Activated CD8-positive, alpha-beta memory T cell treated with anti-CD3 and anti-CD28 coated beads for 24 hours (primary cell): ENCODE measurements at regions not wholly inside any gene's neighbourhood (a gene's known extent, or its start where the extent isn't known, plus 50 kb on each side); places are given as distances from the start of the nearest gene placed in this dataset.
"Not testable (repeated sequence)": the region's sequence is repeated elsewhere in the genome, so short reads cannot be mapped to it uniquely, and the experiment has no call there.

Experiments
- DNase-seq: peaks from one replicate; pipeline ENCODE4 v3.0.0-alpha.2; 2020

DNA sequence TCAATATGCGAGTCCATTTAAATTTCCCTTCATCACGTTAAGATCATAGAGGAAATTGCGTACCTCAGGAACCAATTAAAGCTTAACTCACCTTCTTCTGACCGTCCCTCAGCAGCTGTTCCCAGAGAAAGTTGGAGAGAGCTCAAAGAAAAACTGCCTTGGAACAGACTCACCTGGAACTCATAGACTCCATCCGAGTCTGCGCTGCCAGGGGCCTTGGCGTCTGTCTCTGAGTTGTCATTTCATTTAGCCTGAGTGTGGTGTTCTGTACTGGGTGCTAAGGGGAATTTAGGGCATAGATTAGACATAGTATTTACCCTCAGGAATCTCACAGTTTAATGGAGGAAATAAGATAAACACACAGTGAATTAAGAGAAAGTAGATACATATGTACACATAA, 892.7 kb downstream of the TLE1 start:
- DNase-seq = no peak

DNA sequence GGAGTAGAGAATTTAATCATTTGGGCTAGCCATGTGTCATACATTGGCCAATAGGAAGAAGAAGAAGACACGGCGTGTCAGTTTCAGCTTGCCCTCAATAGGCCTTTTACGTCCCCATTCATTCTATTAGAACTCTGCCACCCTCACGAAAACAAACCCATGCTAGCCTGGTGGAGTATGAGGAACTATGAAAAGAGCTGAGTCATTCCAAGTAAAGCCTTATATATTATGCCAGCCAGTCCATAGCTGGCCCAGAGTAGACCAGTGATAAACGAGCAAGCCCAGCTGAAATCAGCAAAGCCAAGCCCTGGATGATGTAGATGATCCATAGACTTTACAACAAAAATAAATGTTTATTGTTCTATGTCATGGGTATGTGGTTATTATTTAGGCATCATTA, 895.1 kb downstream of the TLE1 start:
- DNase-seq = no peak

DNA sequence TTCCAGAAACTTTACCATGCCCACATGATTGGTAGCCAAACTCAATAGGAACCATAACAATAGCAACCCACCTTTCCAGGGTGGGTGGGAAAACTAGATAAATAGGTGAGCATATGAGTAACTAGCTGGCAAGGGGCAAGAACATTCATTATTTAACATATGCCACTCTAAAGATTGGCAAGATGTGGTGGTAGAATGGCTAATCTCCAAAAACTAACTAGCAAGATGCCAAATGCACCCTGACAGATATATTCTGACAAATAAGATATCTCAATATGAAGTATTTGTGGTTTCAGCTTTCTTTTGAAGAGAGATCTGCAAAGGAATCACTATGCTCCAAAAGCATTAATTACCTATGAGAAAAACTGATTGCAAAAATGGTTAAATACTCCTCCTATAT, 895.6 kb downstream of the TLE1 start:
- no peak for DNase-seq

DNA sequence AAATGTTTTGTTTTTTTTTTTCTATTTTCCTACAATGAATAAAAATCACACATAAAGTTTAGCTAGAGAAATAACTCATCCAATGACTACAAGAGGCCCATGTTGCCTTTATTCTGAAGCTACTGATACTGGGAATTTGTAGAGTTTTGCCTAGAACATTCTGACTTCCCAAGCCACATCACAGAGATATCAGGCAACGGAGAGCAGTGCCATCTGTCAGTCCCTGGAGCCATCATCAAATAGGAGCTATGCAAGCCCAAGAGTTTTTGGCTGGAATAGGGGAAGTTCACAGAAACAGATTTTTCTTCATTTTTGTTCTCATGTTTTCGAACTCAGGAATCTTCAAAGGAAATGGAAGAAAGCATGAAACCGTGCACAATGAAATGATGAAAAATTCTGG, 896.6 kb downstream of the TLE1 start:
- no peak for DNase-seq

DNA sequence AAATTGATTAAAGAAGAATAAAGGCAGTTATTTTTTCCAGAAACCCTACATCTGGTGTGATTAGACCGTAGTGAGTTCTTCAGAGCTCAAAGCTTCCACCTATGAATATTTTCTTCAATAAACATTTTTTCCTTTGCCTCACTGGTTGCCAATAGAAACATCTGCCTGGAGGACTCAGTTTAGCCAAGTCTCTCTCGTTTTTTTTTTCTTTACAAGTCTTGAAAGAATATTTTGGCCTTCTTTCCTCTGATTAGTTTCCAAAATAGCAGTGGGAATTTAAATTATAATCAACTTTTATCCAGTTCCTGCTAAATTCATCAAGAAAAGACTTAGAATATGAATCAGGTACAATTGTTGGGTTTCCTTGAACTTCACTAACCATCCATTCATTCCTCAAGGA, 897.5 kb downstream of the TLE1 start:
- DNase-seq = no peak

DNA sequence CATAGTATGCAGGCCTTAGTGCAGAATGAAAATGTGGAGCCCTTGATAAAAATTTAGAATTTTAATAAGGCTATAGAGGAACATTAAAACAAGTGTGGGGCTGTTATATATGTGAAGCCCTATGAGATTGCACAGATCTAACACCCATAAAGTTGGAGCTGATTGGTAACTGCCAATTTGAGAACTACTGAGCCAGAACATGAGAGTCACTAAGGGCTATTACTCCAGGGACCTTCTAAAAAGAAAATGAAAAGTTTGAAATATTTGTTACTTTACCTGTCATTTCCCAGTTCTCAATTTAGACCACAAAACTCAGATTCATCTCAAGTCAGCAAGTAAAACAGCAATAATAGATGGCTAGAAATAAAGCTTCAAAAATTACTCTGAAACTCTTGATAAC, 898.6 kb downstream of the TLE1 start:
- DNase-seq = no peak

DNA sequence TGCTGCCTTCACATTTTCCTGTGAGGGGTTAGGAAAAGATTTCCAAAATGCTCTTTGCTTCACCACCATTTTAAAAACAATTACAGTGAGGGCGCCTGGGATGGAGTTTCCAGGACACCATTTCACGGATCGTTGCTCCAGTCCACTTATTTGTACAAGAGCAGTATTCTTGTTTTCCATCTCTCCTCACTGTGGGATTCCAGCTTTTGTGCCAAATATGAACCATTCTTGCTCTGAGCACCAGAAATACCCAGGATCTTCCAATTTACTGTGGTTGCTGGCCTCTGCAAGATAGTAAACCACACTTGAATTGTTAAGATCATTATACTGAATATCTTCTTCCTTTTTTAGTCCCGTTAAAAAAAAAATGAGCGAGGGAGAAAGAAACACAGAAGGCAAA, 899.5 kb downstream of the TLE1 start:
- no peak for DNase-seq

DNA sequence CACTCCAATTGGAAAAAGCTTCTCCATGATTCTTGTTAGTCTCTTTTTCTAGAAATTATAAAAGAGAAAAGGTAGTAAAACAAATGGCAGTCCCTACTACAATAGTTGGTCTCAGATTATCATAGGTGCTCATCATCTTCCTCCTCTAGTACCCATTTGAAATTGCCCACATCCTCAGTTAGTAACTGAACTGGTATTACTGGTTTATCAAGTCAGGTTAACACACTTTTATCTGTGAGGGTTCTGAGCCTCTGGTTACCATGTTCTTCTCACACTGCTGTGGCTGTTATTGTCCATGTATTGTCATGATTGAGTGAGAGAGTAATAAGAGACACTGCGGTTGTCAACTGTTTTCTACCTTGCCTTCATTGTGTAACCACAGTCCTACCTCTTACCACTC, 901.7 kb downstream of the TLE1 start:
- no peak for DNase-seq

DNA sequence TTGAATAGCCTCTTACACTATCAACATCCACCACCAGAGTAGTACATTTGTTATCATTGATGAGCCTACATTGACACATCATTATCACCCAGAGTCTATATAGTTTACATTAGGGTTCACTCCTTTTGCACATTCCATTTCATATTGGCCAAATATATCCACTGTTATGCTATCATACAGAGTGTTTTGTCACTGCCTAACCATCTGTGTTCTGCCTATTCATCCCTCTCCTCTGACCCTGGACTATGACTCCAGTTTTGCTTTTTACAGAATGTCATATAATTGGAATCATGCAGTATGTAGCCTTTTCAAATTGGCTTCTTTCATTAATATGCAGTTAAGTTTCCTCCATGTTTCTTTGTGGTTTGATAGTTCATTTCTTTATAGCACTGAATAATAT, 904.7 kb downstream of the TLE1 start:
- no peak for DNase-seq

DNA sequence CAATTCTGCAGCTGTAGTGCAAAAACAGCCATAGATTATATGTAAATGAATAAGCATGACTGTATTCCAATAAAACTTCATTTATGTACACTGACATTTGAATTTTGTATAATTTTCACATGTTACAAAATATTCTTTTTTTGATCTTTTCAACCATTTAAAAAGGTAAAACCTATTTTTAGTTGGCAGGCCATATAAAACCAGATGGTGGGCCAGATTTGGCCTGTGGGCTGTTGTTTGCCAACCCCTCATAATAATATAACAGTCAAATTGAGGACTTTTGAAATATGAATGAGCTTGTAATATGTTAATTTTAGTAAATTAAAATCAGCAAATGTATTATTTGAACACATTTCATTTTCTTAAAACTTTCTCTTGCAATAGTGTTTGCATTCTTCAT, 913.4 kb downstream of the TLE1 start:
- no peak for DNase-seq

DNA sequence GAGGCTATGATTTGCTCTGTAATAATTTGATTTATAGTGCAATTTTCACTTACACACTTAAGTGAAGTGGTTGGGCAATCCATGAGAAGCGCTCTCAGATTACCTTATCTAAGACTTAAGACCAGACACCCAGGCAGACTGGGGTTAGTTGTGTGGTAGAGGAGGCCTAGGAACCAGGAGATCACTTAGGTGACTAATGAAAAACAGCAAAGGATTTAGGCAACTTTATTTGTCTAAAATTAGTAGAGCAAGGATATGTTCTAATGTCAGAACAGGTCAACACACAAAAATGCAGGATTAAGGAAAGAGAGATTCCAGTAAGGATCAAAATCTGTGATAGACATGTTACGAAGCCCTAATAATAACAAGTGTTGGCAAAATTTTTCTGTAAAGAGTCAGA, 913.8 kb downstream of the TLE1 start:
- DNase-seq = no peak

DNA sequence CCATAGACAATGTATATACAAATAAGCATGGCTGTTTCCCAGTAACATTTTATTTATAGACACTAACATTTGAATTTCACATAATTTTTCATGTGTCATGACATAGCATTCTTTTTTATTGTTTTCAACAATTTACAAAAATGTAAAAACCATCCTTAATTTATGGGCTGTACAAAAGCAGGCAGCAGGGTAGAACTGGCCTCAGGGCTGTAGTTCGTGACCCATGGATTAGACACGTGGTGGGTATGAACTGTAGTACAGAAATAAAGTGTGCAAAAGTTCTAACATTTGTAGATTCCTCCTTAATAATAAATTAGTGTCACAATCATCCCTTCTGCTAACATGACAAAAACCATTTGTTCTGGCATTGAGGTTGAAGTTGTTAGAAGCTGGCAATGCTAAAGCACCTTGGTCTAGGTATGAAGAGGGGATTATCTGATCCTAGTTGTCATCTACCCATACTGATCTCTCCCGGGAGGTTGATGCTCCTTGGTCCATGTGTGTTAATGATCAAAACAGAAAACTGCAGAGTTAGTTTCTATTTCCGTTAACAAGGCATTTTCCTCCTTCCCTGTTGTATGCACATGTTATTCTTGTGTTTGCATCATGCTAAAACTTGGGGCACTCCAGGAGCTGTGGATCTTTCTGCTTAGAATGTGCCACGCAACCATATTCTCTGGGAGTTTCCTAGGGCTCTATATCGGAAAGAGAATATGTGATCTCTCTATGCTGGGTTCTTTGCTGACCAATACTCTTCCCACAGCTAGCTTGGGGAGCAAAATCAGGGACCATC, 917.6 kb downstream of the TLE1 start:
- DNase-seq = no peak

DNA sequence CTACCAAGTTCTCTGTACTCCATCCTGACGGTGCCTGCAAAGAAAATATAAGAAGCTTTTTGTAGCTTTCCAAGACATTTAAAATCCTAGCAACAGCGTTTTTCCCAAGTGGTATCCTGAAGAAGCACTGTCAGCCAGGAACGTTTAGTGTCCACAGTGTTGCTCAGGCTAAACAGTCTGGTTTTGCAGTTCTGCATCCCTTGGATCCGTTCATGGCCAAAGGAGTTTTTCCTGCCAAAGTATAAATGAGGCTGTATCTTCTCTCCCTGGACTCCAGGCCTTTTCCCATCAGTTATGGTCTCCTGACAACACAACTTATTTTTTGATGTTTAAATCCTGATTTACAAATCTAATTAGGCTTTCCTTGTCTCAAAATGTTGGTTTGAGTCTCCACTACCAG, 925.8 kb downstream of the TLE1 start:
- no peak for DNase-seq

DNA sequence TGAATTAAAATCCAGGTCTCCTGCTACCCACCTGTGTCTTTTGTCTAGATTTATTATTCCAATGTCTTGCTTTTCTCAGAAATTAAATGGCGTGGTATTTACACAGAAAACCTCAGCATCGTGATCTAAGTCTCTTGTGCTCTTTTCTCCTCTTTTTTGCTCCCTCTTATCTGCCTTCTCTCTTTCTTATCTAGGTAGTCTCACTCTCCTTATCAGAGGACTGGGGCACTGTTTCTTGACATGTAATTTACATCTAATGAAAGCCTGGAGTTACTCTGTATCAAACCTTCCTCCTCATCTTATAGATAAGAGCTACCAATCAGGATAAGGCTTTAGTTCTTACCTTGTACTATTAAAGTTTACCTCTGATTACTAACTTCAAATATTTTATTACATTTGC, 933.8 kb downstream of the TLE1 start:
- DNase-seq = no peak

DNA sequence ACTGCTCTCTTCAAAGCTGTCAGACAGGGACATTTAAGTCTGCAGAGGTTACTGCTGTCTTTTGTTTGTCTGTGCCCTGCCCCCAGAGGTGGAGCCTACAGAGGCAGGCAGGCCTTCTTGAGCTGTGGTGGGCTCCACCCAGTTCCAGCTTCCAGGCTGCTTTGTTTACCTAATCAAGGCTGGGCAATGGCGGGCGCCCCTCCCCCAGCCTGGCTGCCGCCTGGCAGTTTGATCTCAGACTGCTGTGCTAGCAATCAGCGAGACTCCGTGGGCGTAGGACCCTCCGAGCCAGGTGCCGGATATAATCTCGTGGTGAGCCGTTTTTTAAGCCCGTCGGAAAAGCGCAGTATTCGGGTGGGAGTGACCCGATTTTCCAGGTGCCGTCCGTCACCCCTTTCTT, 942.3 kb downstream of the TLE1 start:
- DNase-seq = not testable (repeated sequence)

DNA sequence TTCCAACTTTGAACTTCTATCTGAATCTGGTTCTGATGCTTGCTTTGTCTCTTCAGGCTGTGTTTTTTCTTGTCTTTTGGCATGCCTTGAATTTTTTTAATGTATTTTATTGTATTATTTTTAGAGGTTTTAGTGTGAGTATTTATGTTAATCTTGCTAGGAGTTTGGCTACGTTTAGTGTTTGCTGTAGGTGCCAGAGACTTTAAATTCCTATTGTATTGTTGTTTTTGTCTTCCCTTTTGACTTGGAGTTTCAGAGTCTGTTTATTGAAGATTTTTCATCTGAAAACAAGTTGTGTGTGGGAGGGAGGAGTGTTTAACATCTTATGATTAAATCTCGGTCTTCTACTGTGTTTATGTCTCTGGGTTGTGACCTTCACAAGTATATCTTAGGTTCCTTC, 956.8 kb downstream of the TLE1 start:
- DNase-seq = no peak

DNA sequence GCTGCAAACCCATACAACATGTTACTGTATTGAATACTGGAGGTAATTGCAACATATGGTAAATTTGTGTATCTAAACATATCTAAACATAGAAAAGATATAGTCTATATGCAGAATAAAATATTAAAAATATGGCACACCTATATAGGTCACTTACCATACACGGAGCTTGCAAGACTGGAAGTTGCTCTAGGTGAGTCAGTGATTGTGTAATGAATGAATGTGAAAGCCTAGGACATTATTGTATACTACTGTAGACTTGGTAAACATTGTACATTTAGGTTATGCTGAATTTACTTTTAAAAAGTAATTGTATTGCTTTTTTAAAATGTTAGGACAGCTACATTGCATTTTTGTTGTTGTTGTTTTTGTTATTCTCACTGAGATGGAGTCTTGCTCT, 968.8 kb downstream of the TLE1 start:
- no peak for DNase-seq

DNA sequence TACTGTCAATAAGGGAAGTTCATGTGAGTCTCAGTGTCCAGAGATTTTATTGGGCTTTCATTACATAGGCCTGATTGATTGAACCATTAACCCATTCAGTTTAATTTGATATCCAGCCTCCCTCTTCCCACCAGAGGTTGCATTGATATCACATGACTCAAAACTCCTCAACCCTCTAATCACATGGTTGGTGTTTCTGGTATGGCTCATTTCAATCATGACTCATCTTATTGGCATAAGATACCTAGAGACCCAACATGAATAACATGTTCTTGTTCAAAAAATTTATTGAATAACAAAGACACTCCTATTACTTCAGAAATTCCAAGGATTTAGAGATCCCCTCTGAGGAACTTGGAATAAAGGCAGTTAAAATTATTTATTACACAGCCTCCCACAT, 982.2 kb downstream of the TLE1 start:
- DNase-seq = no peak

DNA sequence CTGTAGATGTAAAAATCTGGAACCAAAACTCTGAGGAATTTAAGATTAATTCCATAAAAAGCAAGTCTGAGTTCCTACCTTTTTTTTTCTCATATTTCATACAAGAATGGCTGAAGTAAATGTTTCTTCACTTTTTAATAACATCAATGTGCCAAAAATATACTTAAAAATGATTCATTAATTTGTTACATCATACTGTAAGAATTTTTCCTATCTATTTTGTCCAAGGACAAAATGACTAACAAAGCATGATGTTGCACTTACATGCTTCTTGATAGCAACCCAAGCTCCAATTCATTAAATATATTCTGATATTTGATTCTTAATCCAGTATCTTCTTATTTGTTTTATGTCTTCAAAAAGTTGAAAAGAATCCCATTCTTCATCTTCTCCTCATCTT, 988.3 kb downstream of the TLE1 start:
- DNase-seq = no peak

DNA sequence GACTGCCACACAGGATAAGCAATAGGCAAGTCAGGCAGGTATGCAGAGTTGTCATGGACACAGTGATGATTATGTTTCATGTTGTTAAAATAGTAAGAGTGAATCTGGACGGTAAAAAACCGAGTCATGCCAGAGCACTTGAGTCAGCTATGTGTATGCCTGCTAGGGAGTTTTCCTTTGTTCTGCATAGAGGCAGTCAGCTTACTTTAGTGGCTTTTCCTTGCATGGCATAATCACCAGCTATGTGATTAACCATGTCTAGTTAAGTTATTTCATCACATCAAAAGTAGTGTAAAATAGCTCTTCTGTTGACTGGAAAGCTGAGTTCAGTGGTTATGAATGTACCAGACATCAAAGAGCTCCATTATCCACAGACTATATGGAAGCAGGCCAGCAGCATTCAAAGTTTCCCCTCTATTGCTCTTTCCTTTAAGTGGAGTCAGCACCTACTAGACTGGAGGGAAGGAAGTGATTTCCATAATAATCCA, 989.8 kb downstream of the TLE1 start:
- DNase-seq = no peak

DNA sequence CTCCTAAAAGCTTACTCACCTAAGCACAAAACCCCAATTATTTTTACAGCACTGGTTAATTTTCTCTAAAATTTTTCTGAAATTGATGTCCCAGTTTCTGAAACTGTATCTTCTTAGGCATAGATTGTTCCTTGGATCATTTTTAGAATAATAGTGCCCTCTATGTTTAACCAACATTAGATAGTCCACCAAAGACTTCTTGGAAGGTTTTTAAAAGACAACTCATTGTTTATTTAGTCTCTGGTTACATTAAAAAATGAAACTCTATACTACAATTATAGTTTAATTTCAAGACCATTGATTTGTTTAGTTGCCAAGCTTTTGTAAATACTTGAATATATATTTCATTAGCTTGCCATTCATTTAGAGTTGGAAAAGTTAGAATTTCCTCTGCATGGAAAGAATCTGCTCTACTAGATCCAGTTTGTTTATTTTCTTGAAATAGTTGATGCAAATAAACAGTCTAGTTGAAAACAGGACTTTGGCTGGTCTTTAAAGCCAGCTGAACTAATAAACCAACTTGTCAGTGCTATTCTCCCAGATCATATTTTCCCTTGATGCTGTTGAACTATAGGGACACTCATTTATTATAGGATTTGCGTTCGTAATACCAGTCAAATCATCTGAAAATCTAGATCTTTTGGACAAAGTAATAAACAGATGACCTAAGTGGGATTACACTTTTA, 990.5 kb downstream of the TLE1 start:
- no peak for DNase-seq

DNA sequence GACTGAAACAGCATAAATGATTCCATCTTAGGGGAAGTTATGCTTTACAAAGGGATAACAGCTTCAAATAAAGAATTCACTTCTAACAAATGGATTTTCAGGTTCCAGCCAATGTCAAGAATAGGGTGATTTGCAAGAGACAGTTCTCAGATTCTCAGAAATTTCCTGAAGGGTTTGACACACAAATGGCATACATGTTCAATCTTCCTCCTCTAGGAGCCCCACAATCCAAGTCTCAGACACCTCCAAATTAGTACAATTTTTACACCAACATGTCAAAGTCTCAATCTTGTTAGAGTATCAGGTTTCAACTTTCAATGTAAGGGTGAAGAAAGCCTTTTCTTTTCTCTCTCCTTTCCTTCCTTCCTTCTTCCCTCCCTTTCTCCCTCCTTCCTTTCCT, 996.6 kb downstream of the TLE1 start:
- no peak for DNase-seq

DNA sequence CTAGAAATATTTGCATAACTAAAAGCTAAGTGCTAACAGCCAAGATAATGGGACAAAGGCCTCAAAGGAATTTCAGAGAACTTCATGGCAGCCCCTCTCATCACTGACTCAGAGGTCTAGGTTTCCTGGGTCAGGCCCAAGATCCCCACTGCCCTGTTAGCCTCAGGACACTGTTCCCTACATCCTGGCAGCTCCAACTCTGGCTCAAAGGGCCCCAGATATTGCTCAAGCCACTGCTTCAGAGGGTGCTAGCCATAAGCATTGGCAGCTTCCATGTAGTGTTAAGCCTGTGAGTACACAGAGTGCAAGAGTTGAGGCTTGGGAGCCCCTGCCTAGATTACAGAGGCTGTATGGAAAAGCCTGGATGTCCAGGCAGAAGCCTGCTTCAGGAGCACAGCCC, 998.1 kb downstream of the TLE1 start:
- no peak for DNase-seq

DNA sequence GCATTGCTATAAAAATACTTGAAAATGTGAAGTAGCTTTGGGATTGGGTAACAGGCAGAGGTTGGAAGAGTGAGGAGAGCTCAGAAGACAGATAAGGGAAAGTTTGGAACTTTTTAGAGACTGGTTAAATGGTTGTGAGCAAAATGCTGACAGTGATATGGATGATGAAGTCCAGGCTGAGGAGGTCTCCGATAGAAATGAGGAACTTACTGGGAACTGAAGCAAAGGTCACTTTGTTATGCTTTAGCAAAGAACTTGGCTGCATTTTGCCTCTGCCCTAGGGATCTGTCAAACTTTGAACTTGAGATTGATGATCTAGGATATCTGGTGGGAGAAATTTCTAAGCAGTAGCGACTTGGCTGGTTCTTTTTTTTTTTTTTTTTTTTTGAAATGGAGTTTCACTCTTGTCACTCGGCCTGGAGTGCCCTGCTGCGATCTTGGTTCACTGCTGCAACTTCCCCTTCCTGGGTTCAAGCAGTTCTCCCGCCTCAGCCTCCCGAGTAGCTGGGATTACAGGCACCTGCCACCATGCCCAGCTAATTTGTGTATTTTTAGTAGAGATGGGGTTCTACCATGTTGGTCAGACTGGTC, 998.9 kb downstream of the TLE1 start:
- no peak for DNase-seq
